ENCODE measurements at regions not wholly inside any gene's neighbourhood (a gene's known extent, or its start where the extent isn't known, plus 50 kb on each side); places are given as distances from the start of the nearest gene placed in this dataset.

- no peak for TF ChIP-seq ZBTB2 (CRISPR knock-in tag; IDR thresholded peaks at IDR 0.05; ENCODE audit: low read depth)
Observed at GRCh38 chr20:52306477-52306876, 114.9 kb upstream of the ZFP64 start (continued).

DNA sequence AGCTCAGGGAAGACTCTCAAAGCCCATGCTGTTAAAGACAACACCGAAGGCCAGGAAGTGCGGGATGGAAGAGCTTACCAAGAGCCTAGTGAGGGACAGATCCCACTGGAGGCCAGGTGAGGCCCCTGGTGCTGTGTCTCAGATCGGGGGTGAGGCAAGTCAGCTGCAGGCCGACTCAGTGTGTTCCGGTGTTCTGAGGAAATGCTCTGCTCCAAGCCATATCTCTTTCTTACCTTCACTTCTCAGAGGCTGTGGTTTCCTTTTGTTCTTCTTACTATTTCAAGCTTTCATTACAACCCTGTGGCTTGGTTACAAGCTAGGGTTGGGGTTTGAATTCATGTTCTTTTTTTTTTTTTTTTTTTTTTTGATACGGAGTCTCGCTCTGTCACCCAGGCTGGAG is 114.3 kb upstream of the ZFP64 start:
- WGBS (ENCODE audit: low lambda C conversion rate): 40% methylated on average over 7 of the region's 7 CpGs
- intact Hi-C loops (cut with micrococcal nuclease; ENCODE audit: unreplicated experiment): no loop called here
- in situ Hi-C loops (cut with HindIII; ENCODE audit: extremely low pct_ligation_motif_present, low pct_unique_long_range_greater_than_20kb): no loop called here
- ChIA-PET CTCF (ENCODE audit: low intra/inter-chr PET ratio, low total read pairs) (no interaction called here), POLR2A (no interaction called here)
- Histone ChIP-seq H3K4me2 (ENCODE audit: low read depth, low read length) (no peak overlapping the region), H3K36me3 (replicated peaks in 1 of 2; ENCODE audit: control insufficient read depth in 1 of 2, insufficient read depth in 2 of 2, low read length in 2 of 2) (no peaks in the 10 kb centered on the region), H2AFZ (ENCODE audit: low read length) (no peak overlapping the region), H3K9me3 (ENCODE audit: low read length) (no peaks in the 10 kb centered on the region), H3K27ac (ENCODE audit: extremely low read length, insufficient read depth, low read length) (no peak overlapping the region), H3K4me3 (replicated peaks in 1 of 3; ENCODE audit: insufficient read depth in 1 of 3, low read depth in 2 of 3, low read length in 3 of 3) (no peak overlapping the region), H4K20me1 (ENCODE audit: insufficient read depth, low read length) (no peaks in the 10 kb centered on the region), H3K27me3 (ENCODE audit: control insufficient read depth in 1 of 2, insufficient read depth in 2 of 2, low read length in 2 of 2) (peaks cover 5 to 14% of the 10 kb centered on the region in 2 experiments; a peak in 3 of 5 replicates), H3K4me1 (ENCODE audit: insufficient read depth, low read length) (no peaks in the 10 kb centered on the region), H3K9ac (ENCODE audit: insufficient read depth, low read depth, low read length) (no peak overlapping the region), H3K79me2 (ENCODE audit: insufficient read depth, low read length) (no peaks in the 10 kb centered on the region)
- TF ChIP-seq, protein P1, sequence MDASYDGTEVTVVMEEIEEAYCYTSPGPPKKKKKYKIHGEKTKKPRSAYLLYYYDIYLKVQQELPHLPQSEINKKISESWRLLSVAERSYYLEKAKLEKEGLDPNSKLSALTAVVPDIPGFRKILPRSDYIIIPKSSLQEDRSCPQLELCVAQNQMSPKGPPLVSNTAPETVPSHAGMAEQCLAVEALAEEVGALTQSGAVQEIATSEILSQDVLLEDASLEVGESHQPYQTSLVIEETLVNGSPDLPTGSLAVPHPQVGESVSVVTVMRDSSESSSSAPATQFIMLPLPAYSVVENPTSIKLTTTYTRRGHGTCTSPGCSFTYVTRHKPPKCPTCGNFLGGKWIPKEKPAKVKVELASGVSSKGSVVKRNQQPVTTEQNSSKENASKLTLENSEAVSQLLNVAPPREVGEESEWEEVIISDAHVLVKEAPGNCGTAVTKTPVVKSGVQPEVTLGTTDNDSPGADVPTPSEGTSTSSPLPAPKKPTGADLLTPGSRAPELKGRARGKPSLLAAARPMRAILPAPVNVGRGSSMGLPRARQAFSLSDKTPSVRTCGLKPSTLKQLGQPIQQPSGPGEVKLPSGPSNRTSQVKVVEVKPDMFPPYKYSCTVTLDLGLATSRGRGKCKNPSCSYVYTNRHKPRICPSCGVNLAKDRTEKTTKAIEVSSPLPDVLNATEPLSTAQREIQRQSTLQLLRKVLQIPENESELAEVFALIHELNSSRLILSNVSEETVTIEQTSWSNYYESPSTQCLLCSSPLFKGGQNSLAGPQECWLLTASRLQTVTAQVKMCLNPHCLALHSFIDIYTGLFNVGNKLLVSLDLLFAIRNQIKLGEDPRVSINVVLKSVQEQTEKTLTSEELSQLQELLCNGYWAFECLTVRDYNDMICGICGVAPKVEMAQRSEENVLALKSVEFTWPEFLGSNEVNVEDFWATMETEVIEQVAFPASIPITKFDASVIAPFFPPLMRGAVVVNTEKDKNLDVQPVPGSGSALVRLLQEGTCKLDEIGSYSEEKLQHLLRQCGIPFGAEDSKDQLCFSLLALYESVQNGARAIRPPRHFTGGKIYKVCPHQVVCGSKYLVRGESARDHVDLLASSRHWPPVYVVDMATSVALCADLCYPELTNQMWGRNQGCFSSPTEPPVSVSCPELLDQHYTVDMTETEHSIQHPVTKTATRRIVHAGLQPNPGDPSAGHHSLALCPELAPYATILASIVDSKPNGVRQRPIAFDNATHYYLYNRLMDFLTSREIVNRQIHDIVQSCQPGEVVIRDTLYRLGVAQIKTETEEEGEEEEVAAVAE (CRISPR knock-in tag; IDR thresholded peaks at IDR 0.05; ENCODE audit: borderline replicate concordance): no peak
- TF ChIP-seq ZMYM3 (CRISPR knock-in tag; IDR thresholded peaks at IDR 0.05) (no peak), ATF7 (IDR thresholded peaks at IDR 0.05) (no peak), ATF7 (CRISPR knock-in tag; IDR thresholded peaks at IDR 0.05) (no peak), CREB1 (IDR thresholded peaks at IDR 0.05) (no peak), CREB1 (CRISPR knock-in tag; IDR thresholded peaks at IDR 0.05) (no peak), ZNF674 (CRISPR knock-in tag; IDR thresholded peaks at IDR 0.05; ENCODE audit: low read depth) (no peak), MAFF (IDR thresholded peaks at IDR 0.05; ENCODE audit: low read depth, low read length) (no peak)
- no peak for DNase-seq (ENCODE audit: low spot score)
- ATAC-seq: no peak
- BruUV-seq (replicated peaks): no TSS peak
- no peak for FAIRE-seq
